Stomach (tissue), 8 donors: ENCODE measurements at regions not wholly inside any gene's neighbourhood (a gene's known extent, or its start where the extent isn't known, plus 50 kb on each side); places are given as distances from the start of the nearest gene placed in this dataset.
"Not testable (repeated sequence)": the region's sequence is repeated elsewhere in the genome, so short reads cannot be mapped to it uniquely, and the experiment has no call there.

ENCODE experiments used
- DNase-seq, 2 donors: peaks; one replicate each; pipeline versions ENCODE4 v3.0.0 to v3.0.0-alpha.2; 2013 to 2019
- H3K27ac ChIP-seq, 5 donors: fragments of 200-600 bp in 4 of 5; sonication (generic) in 4 of 5; one replicate each; pipeline ENCODE4 v1.5.1; 2013 to 2019; ENCODE audit warnings: mild to moderate bottlenecking in 1 of 5, moderate library complexity in 1 of 5
- H3K27me3 ChIP-seq, 3 donors: fragments of 200-600 bp; sonication (generic); one replicate each; pipeline ENCODE4 v1.5.1; 2017 to 2019; ENCODE audit warnings: mixed run types in 1 of 3
- H3K36me3 ChIP-seq, 4 donors: fragments of 200-600 bp; sonication (generic); 1 replicate in 3 of 4; 2 replicates in 1 of 4; pipeline ENCODE4 v1.5.1; 2016 to 2019
- H3K4me1 ChIP-seq, 4 donors: fragments of 200-600 bp; sonication (generic); one replicate each; pipeline ENCODE4 v1.5.1; 2016 to 2019
- H3K4me3 ChIP-seq, 4 donors: fragments of 200-600 bp; sonication (generic) in 3 of 4; one replicate each; pipeline ENCODE4 v1.5.1; 2016 to 2019; ENCODE audit warnings: mild to moderate bottlenecking in 1 of 4
- H3K9me3 ChIP-seq, 4 donors: fragments of 200-600 bp; sonication (generic); one replicate each; pipeline ENCODE4 v1.5.1; 2016 to 2019
- EP300 ChIP-seq: sonication (generic); formaldehyde crosslinking; IDR thresholded peaks from one replicate; pipeline ENCODE4 v1.6.1; 2017; ENCODE audit warnings: antibody characterized with exemption
- POLR2A ChIP-seq, 4 donors: fragments of 450-650 bp; IDR thresholded peaks; one replicate each; pipeline ENCODE4 v1.6.1; 2016; ENCODE audit warnings: antibody characterized with exemption in 4 of 4, control low read depth in 2 of 4, mild to moderate bottlenecking in 1 of 4, moderate library complexity in 1 of 4
- POLR2AphosphoS5 ChIP-seq, 3 donors: sonication (generic); formaldehyde crosslinking; IDR thresholded peaks; one replicate each; pipeline ENCODE4 v1.6.1; 2016; ENCODE audit warnings: antibody characterized with exemption in 3 of 3
- WGBS, 5 donors: extraction: QIAGEN DNeasy Blood & Tissue Kit in 3 of 5; methylation state at CpG; one replicate each; pipeline versions ENCODE4 v1.1.5 to v1.1.7; 2013 to 2018; 5-methylcytosine and 5-hydroxymethylcytosine counted together
- intact Hi-C: fragments of 100-400 bp; cut with DNase I; formaldehyde crosslinking; loops from one replicate; pipeline ENCODE4 v1.15.1; 2023; ENCODE audit warnings: low total_unique reads
- TF ChIP-seq, protein P1 (sequence below), 7 experiments: fragments of 450-650 bp in 4 of 7; fragments of 200-600 bp in 3 of 7; sonication (generic) in 3 of 7; IDR thresholded peaks; one replicate each; pipeline ENCODE4 v1.5.1; 2016 to 2019; ENCODE audit warnings: antibody characterized with exemption in 7 of 7, control low read depth in 2 of 7, mild to moderate bottlenecking in 1 of 7
- donor health status: healthy with polysubstance abuse.
- donor health status: Bipolar disorder and iron deficiency.
- donor health status: healthy.

DNA sequence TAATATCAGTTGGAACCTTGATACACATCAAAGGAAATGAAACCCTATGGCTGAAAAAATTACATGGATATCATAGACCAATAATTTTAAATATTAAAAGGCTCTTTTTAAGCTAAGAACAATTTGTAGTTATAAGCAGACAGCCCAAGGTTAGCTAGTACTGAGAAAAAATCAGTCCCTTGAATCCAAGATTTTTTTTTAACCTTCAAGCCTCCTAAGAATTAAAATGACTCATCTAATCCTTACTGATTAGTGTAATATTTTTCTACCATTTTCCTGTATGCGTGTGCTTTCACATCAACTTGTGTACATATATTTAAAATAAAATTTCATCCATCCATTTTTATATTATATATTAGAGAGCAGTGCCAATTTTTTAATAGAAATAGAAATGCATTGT is 1004.9 kb upstream of the ZEB2 start:
- peaks cover 0 to 4% (median 0%) of the 10 kb centered on the region in 4 donors for H3K9me3 ChIP-seq
- H3K27me3 ChIP-seq: no peaks in the 10 kb centered on the region
- no peak for TF ChIP-seq POLR2A (IDR thresholded peaks at IDR 0.05)
- no peak for TF ChIP-seq POLR2AphosphoS5 (IDR thresholded peaks at IDR 0.05)
- no peak for TF ChIP-seq EP300
- TF ChIP-seq, protein P1, sequence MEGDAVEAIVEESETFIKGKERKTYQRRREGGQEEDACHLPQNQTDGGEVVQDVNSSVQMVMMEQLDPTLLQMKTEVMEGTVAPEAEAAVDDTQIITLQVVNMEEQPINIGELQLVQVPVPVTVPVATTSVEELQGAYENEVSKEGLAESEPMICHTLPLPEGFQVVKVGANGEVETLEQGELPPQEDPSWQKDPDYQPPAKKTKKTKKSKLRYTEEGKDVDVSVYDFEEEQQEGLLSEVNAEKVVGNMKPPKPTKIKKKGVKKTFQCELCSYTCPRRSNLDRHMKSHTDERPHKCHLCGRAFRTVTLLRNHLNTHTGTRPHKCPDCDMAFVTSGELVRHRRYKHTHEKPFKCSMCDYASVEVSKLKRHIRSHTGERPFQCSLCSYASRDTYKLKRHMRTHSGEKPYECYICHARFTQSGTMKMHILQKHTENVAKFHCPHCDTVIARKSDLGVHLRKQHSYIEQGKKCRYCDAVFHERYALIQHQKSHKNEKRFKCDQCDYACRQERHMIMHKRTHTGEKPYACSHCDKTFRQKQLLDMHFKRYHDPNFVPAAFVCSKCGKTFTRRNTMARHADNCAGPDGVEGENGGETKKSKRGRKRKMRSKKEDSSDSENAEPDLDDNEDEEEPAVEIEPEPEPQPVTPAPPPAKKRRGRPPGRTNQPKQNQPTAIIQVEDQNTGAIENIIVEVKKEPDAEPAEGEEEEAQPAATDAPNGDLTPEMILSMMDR (IDR thresholded peaks at IDR 0.05): no peak
- intact Hi-C loops: no loop called here
- H3K4me1 ChIP-seq: no peaks in the 10 kb centered on the region
- 61 to 72% (median 66%) methylated on average over 1 of the region's 1 CpG for WGBS, 5 donors
- no peak overlapping the region for H3K27ac ChIP-seq
- DNase-seq: no peak
- no peaks in the 10 kb centered on the region for H3K36me3 ChIP-seq
- no peak overlapping the region for H3K4me3 ChIP-seq

- 77 to 86% (median 79%) methylated on average over 6 of the region's 6 CpGs for WGBS, 5 donors
- H3K27me3 ChIP-seq: no peaks in the 10 kb centered on the region
- TF ChIP-seq POLR2A (IDR thresholded peaks at IDR 0.05) (no peak), POLR2AphosphoS5 (IDR thresholded peaks at IDR 0.05) (no peak), EP300 (no peak)
- TF ChIP-seq, protein P1 (IDR thresholded peaks at IDR 0.05): no peak
- H3K36me3 ChIP-seq: no peaks in the 10 kb centered on the region
- intact Hi-C loops: no loop called here
- peaks cover 0 to 4% (median under 1%) of the 10 kb centered on the region in 4 donors for H3K9me3 ChIP-seq
- no peak overlapping the region for H3K4me3 ChIP-seq
- DNase-seq: no peak
- no peak overlapping the region for H3K27ac ChIP-seq
- H3K4me1 ChIP-seq: no peaks in the 10 kb centered on the region
Measured at GRCh38 chr2:145524303-145524702, 1004.4 kb upstream of the ZEB2 start.

DNA sequence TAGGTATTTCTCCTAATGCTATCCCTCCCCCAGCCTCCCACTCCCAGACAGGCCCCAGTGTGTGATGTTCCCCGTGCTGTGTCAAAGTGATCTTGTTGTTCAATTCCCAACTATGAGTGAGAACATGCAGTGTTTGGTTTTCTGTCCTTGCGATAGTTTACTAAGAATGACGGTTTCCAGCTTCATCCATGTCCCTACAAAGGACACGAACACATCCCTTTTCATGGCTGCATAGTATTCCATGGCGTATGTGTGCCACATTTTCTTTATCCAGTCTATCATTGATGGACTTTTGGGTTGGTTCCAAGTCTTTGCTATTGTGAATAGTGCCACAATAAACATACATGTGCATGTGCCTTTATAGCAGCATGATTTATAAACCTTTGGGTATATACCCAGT is 999.3 kb upstream of the ZEB2 start:
- H3K27ac ChIP-seq, H3K4me1 ChIP-seq, H3K4me3 ChIP-seq, intact Hi-C loops, H3K9me3 ChIP-seq, H3K36me3 ChIP-seq, H3K27me3 ChIP-seq, DNase-seq: not testable (repeated sequence)
- WGBS, 5 donors: 91 to 97% (median 95%) methylated on average over 5 of the region's 5 CpGs

GRCh38 chr2:145511946-145512345 is 992.0 kb upstream of the ZEB2 start:
- WGBS, 5 donors: 77 to 85% (median 82%) methylated on average over 4 of the region's 4 CpGs
- intact Hi-C loops: no loop called here
- Histone ChIP-seq H3K36me3 (no peaks in the 10 kb centered on the region), H3K27ac (no peak overlapping the region), H3K4me1 (no peaks in the 10 kb centered on the region), H3K4me3 (no peak overlapping the region), H3K27me3 (no peaks in the 10 kb centered on the region), H3K9me3 (no peaks in the 10 kb centered on the region)
- TF ChIP-seq POLR2A (IDR thresholded peaks at IDR 0.05) (no peak), POLR2AphosphoS5 (IDR thresholded peaks at IDR 0.05) (no peak), EP300 (no peak)
- TF ChIP-seq, protein P1 (IDR thresholded peaks at IDR 0.05): no peak
- DNase-seq: no peak

DNA sequence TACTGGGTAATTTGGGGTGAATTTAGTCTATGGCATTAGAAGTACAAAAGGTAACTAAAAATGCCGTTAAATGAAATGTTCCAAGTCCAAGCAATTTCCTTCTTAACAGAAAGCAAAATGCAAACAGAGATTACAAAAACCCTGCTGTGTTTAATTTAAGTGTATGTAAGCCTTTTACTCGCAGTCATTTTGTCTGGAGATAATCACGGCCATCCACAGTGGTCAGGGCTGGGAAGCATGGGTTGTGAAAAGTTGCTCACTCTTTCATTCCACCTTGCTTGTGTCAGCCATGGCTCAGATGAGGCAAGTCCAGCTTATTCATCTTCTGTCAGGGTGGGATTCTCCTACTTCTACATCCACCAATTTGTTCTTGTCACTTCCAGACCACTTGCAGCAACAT is 983.6 kb upstream of the ZEB2 start:
- no peak overlapping the region for H3K27ac ChIP-seq
- H3K4me1 ChIP-seq: no peaks in the 10 kb centered on the region
- no peaks in the 10 kb centered on the region for H3K36me3 ChIP-seq
- no peak for DNase-seq
- TF ChIP-seq, protein P1 (IDR thresholded peaks at IDR 0.05): no peak
- TF ChIP-seq POLR2AphosphoS5 (IDR thresholded peaks at IDR 0.05) (no peak), EP300 (no peak), POLR2A (IDR thresholded peaks at IDR 0.05) (no peak)
- H3K27me3 ChIP-seq: no peaks in the 10 kb centered on the region
- H3K9me3 ChIP-seq: no peaks in the 10 kb centered on the region
- WGBS, 5 donors: 19 to 47% (median 32%) methylated on average over 3 of the region's 3 CpGs
- intact Hi-C loops: no loop called here
- no peak overlapping the region for H3K4me3 ChIP-seq
